HEK293 (cell line): ENCODE measurements at regions not wholly inside any gene's neighbourhood (a gene's known extent, or its start where the extent isn't known, plus 50 kb on each side); places are given as distances from the start of the nearest gene placed in this dataset.

Experiments used
- GFI1B ChIP-seq: fragments of 450-650 bp; formaldehyde crosslinking; IDR thresholded peaks from 2 replicates; pipeline ENCODE4 v1.5.1; 2016; ENCODE audit warnings: missing biosample characterization, missing genetic modification characterization
- INSM2 ChIP-seq: fragments of 450-650 bp; formaldehyde crosslinking; IDR thresholded peaks from 2 replicates; pipeline ENCODE4 v1.5.1; 2016; ENCODE audit warnings: missing biosample characterization, missing genetic modification characterization
- KLF1 ChIP-seq: fragments of 450-650 bp; formaldehyde crosslinking; IDR thresholded peaks from 2 replicates; pipeline ENCODE4 v1.5.1; 2016; ENCODE audit warnings: missing biosample characterization, missing genetic modification characterization
- KLF17 ChIP-seq: fragments of 450-650 bp; formaldehyde crosslinking; IDR thresholded peaks from 2 replicates; pipeline ENCODE4 v1.5.1; 2016; ENCODE audit warnings: missing biosample characterization, missing genetic modification characterization
- PATZ1 ChIP-seq: fragments of 450-650 bp; formaldehyde crosslinking; IDR thresholded peaks from 2 replicates; pipeline ENCODE4 v1.5.1; 2016; ENCODE audit warnings: missing biosample characterization, missing genetic modification characterization
- PRDM10 ChIP-seq: fragments of 450-650 bp; formaldehyde crosslinking; IDR thresholded peaks from 2 replicates; pipeline ENCODE4 v1.5.1; 2016; ENCODE audit warnings: missing biosample characterization, missing genetic modification characterization
- PRDM6 ChIP-seq: fragments of 450-650 bp; formaldehyde crosslinking; IDR thresholded peaks from 2 replicates; pipeline ENCODE4 v1.5.1; 2017; ENCODE audit warnings: missing biosample characterization, missing genetic modification characterization
- RBAK ChIP-seq: fragments of 450-650 bp; formaldehyde crosslinking; IDR thresholded peaks from 2 replicates; pipeline ENCODE4 v1.5.1; 2016; ENCODE audit warnings: missing biosample characterization, missing genetic modification characterization
- REPIN1 ChIP-seq: fragments of 450-650 bp; formaldehyde crosslinking; IDR thresholded peaks from 2 replicates; pipeline ENCODE4 v1.5.1; 2017; ENCODE audit warnings: missing biosample characterization, missing genetic modification characterization, low read depth
- SCRT2 ChIP-seq: fragments of 450-650 bp; formaldehyde crosslinking; IDR thresholded peaks from 2 replicates; pipeline ENCODE4 v1.5.1; 2016; ENCODE audit warnings: missing biosample characterization, missing genetic modification characterization
- TCF7L2 ChIP-seq: IDR thresholded peaks from 2 replicates; pipeline ENCODE4 v1.6.1; 2011; ENCODE audit warnings: low read depth, mild to moderate bottlenecking, inconsistent platforms, low read length, moderate library complexity, borderline replicate concordance
- ZBTB48 ChIP-seq: fragments of 450-650 bp; formaldehyde crosslinking; IDR thresholded peaks from 2 replicates; pipeline ENCODE4 v1.5.1; 2016; ENCODE audit warnings: missing biosample characterization, missing genetic modification characterization
- ZNF140 ChIP-seq: fragments of 450-650 bp; formaldehyde crosslinking; IDR thresholded peaks from 2 replicates; pipeline ENCODE4 v1.5.1; 2016; ENCODE audit warnings: missing biosample characterization, missing genetic modification characterization
- ZNF24 ChIP-seq: fragments of 450-650 bp; formaldehyde crosslinking; IDR thresholded peaks from 2 replicates; pipeline ENCODE4 v1.5.1; 2016; ENCODE audit warnings: missing biosample characterization, missing genetic modification characterization
- ZNF248 ChIP-seq: fragments of 450-650 bp; formaldehyde crosslinking; IDR thresholded peaks from 2 replicates; pipeline ENCODE4 v1.5.1; 2017; ENCODE audit warnings: missing biosample characterization, missing genetic modification characterization
- ZNF26 ChIP-seq: fragments of 450-650 bp; formaldehyde crosslinking; IDR thresholded peaks from 2 replicates; pipeline ENCODE4 v1.5.1; 2016; ENCODE audit warnings: missing biosample characterization, missing genetic modification characterization
- ZNF280D ChIP-seq: fragments of 450-650 bp; formaldehyde crosslinking; IDR thresholded peaks from 2 replicates; pipeline ENCODE4 v1.5.1; 2016; ENCODE audit warnings: missing biosample characterization, missing genetic modification characterization
- ZNF354C ChIP-seq: fragments of 450-650 bp; formaldehyde crosslinking; IDR thresholded peaks from 2 replicates; pipeline ENCODE4 v1.5.1; 2016; ENCODE audit warnings: missing biosample characterization, missing genetic modification characterization, low read depth, borderline replicate concordance
- ZNF488 ChIP-seq: fragments of 450-650 bp; formaldehyde crosslinking; IDR thresholded peaks from 2 replicates; pipeline ENCODE4 v1.5.1; 2016; ENCODE audit warnings: missing biosample characterization, missing genetic modification characterization
- ZNF510 ChIP-seq: fragments of 450-650 bp; formaldehyde crosslinking; IDR thresholded peaks from 2 replicates; pipeline ENCODE4 v1.5.1; 2018; ENCODE audit warnings: mild to moderate bottlenecking, missing genetic modification characterization, missing biosample characterization; ENCODE audit not compliant: insufficient replicate concordance
- ZNF596 ChIP-seq: fragments of 450-650 bp; IDR thresholded peaks from 2 replicates; pipeline ENCODE4 v1.5.0; 2018; ENCODE audit warnings: missing biosample characterization, mild to moderate bottlenecking, missing genetic modification characterization, moderate library complexity
- ZNF600 ChIP-seq: fragments of 450-650 bp; formaldehyde crosslinking; IDR thresholded peaks from 2 replicates; pipeline ENCODE4 v1.5.1; 2016; ENCODE audit warnings: missing biosample characterization, missing genetic modification characterization
- ZSCAN23 ChIP-seq: fragments of 450-650 bp; formaldehyde crosslinking; IDR thresholded peaks from 2 replicates; pipeline ENCODE4 v1.5.1; 2016; ENCODE audit warnings: missing biosample characterization, missing genetic modification characterization
- ZSCAN30 ChIP-seq: fragments of 450-650 bp; IDR thresholded peaks from 2 replicates; pipeline ENCODE4 v1.5.1; 2018; ENCODE audit warnings: missing biosample characterization, mild to moderate bottlenecking, missing genetic modification characterization, moderate library complexity

- TF ChIP-seq GFI1B (tag by site-specific recombination) (peak; percentile 76; the same call in 1 of the 2 replicates), ZSCAN30 (tag by site-specific recombination) (peak; percentile 84), PRDM6 (tag by site-specific recombination) (peak; percentile 84), PATZ1 (tag by site-specific recombination) (peak; percentile 78), SCRT2 (peak; percentile 95), ZNF24 (tag by site-specific recombination) (peak; percentile 97), REPIN1 (tag by site-specific recombination) (no peak), KLF1 (peak; percentile 69), ZNF600 (tag by site-specific recombination) (peak; percentile 89), ZNF280D (tag by site-specific recombination) (0 out of 2 replicates have a peak, but pooled peaks have one; percentile 53), ZBTB48 (tag by site-specific recombination) (0 out of 2 replicates have a peak, but pooled peaks have one; percentile 41), ZNF510 (tag by site-specific recombination) (peak; percentile 94), KLF17 (tag by site-specific recombination) (peak; percentile 97), ZNF26 (peak; percentile 30; the same call in 1 of the 2 replicates), TCF7L2 (no peak), ZNF248 (tag by site-specific recombination) (peak; percentile 97), PRDM10 (tag by site-specific recombination) (peak; percentile 82), ZNF140 (tag by site-specific recombination) (peak; percentile 62), RBAK (peak; percentile 96), ZSCAN23 (tag by site-specific recombination) (peak; percentile 92), ZNF354C (tag by site-specific recombination) (0 out of 2 replicates have a peak, but pooled peaks have one; percentile 42), ZNF488 (peak; percentile 50; the same call in 1 of the 2 replicates), INSM2 (tag by site-specific recombination) (peak; percentile 96), ZNF596 (tag by site-specific recombination) (no peak; the same call in 1 of the 2 replicates)
These were observed 1047.6 kb upstream of the ADGRL4 start (continued) for GRCh38 chr1:80054129-80054528.
